HEK293 (cell line): ENCODE measurements at regions not wholly inside any gene's neighbourhood (a gene's known extent, or its start where the extent isn't known, plus 50 kb on each side); places are given as distances from the start of the nearest gene placed in this dataset.

Source experiments
- CTCF ChIA-PET: fragments of 350-600 bp; formaldehyde crosslinking; extraction: SDS; loops from one replicate; lab custom pipeline; 2021; ENCODE audit warnings: antibody characterized with exemption; lab: Yijun Ruan, JAX
- POLR2A ChIA-PET: fragments of 300-600 bp; formaldehyde crosslinking; extraction: SDS; loops from one replicate; lab custom pipeline; 2020; ENCODE audit warnings: antibody characterized with exemption, inconsistent platforms; lab: Yijun Ruan, JAX
- H3K27ac ChIP-seq: fragments of 200-500 bp; sonication (Bioruptor generic); 2 replicates; pipeline ENCODE4 v1.5.1; 2014; ENCODE audit warnings: low read depth, low read length, control low read depth, inconsistent platforms; ENCODE audit errors: extremely low read depth
- H3K36me3 ChIP-seq, 2 experiments: fragments of 200-500 bp in 1 of 2; sonication (Bioruptor generic) in 1 of 2; 1 replicate in 1 of 2; 2 replicates in 1 of 2; pipeline ENCODE4 v1.5.1; 2014 to 2017; ENCODE audit warnings: inconsistent platforms in 2 of 2, low read length in 2 of 2; ENCODE audit not compliant: control insufficient read depth in 2 of 2, insufficient read depth in 1 of 2
- H3K4me1 ChIP-seq: fragments of 200-500 bp; sonication (Bioruptor generic); 2 replicates; pipeline ENCODE4 v1.5.1; 2014; ENCODE audit warnings: mild to moderate bottlenecking, low read length, inconsistent platforms; ENCODE audit not compliant: control insufficient read depth, insufficient read depth
- H3K4me3 ChIP-seq: 2 replicates; pipeline ENCODE4 v1.5.1; 2011; ENCODE audit warnings: low read depth, mild to moderate bottlenecking, control low read depth, low read length, moderate library complexity
- H3K9me3 ChIP-seq: fragments of 200-500 bp; sonication (Bioruptor generic); 2 replicates; pipeline ENCODE4 v1.5.1; 2014; ENCODE audit warnings: low read depth, low read length, inconsistent platforms; ENCODE audit not compliant: control insufficient read depth, insufficient read depth
- GFI1B ChIP-seq: fragments of 450-650 bp; formaldehyde crosslinking; IDR thresholded peaks from 2 replicates; pipeline ENCODE4 v1.5.1; 2016; ENCODE audit warnings: missing biosample characterization, missing genetic modification characterization
- MZF1 ChIP-seq: fragments of 450-650 bp; formaldehyde crosslinking; IDR thresholded peaks from 2 replicates; pipeline ENCODE4 v1.5.1; 2017; ENCODE audit warnings: missing biosample characterization, missing genetic modification characterization, borderline replicate concordance
- SETDB1 ChIP-seq: IDR thresholded peaks from one replicate; pipeline ENCODE4 v1.6.1; 2017; ENCODE audit warnings: mild to moderate bottlenecking, low read length, moderate library complexity, mixed read lengths; ENCODE audit not compliant: insufficient read length
- SP2 ChIP-seq: fragments of 450-650 bp; formaldehyde crosslinking; IDR thresholded peaks from 2 replicates; pipeline ENCODE4 v1.5.1; 2016; ENCODE audit warnings: missing biosample characterization, missing genetic modification characterization
- ZBTB20 ChIP-seq: fragments of 450-650 bp; formaldehyde crosslinking; IDR thresholded peaks from 2 replicates; pipeline ENCODE4 v1.5.1; 2016; ENCODE audit warnings: missing biosample characterization, missing genetic modification characterization
- ZBTB48 ChIP-seq: fragments of 450-650 bp; formaldehyde crosslinking; IDR thresholded peaks from 2 replicates; pipeline ENCODE4 v1.5.1; 2016; ENCODE audit warnings: missing biosample characterization, missing genetic modification characterization
- ZNF114 ChIP-seq: fragments of 450-650 bp; formaldehyde crosslinking; IDR thresholded peaks from 2 replicates; pipeline ENCODE4 v1.5.0; 2017; ENCODE audit warnings: missing biosample characterization, missing genetic modification characterization
- ZNF2 ChIP-seq: fragments of 450-650 bp; formaldehyde crosslinking; IDR thresholded peaks from 2 replicates; pipeline ENCODE4 v1.5.1; 2016; ENCODE audit warnings: missing biosample characterization, missing genetic modification characterization
- ZNF248 ChIP-seq: fragments of 450-650 bp; formaldehyde crosslinking; IDR thresholded peaks from 2 replicates; pipeline ENCODE4 v1.5.1; 2017; ENCODE audit warnings: missing biosample characterization, missing genetic modification characterization
- ZNF266 ChIP-seq: fragments of 450-650 bp; formaldehyde crosslinking; IDR thresholded peaks from 2 replicates; pipeline ENCODE4 v1.5.1; 2016; ENCODE audit warnings: missing biosample characterization, missing genetic modification characterization, low read depth
- ZNF501 ChIP-seq: fragments of 450-650 bp; formaldehyde crosslinking; IDR thresholded peaks from 2 replicates; pipeline ENCODE4 v1.5.1; 2016; ENCODE audit warnings: missing biosample characterization, missing genetic modification characterization
- ZNF664 ChIP-seq: fragments of 450-650 bp; formaldehyde crosslinking; IDR thresholded peaks from 2 replicates; pipeline ENCODE4 v1.5.1; 2016; ENCODE audit warnings: missing biosample characterization, missing genetic modification characterization
- TF ChIP-seq, protein P1 (sequence below): fragments of 450-650 bp; formaldehyde crosslinking; IDR thresholded peaks from 2 replicates; pipeline ENCODE4 v1.5.1; 2016; ENCODE audit warnings: missing biosample characterization, missing genetic modification characterization
- TF ChIP-seq, protein P2 (sequence below): fragments of 450-650 bp; formaldehyde crosslinking; IDR thresholded peaks from 2 replicates; pipeline ENCODE4 v1.5.1; 2017; ENCODE audit warnings: missing biosample characterization, missing genetic modification characterization
- TF ChIP-seq, protein P3 (sequence below): fragments of 450-650 bp; formaldehyde crosslinking; IDR thresholded peaks from 2 replicates; pipeline ENCODE4 v1.5.1; 2017; ENCODE audit warnings: missing biosample characterization, missing genetic modification characterization
- TF ChIP-seq, protein P4 (sequence below): fragments of 450-650 bp; formaldehyde crosslinking; IDR thresholded peaks from 2 replicates; pipeline ENCODE4 v1.5.1; 2017; ENCODE audit warnings: missing biosample characterization, missing genetic modification characterization
- TF ChIP-seq, protein P5 (sequence below): fragments of 450-650 bp; formaldehyde crosslinking; IDR thresholded peaks from 2 replicates; pipeline ENCODE4 v1.5.1; 2016; ENCODE audit warnings: missing biosample characterization, missing genetic modification characterization, low read depth

DNA sequence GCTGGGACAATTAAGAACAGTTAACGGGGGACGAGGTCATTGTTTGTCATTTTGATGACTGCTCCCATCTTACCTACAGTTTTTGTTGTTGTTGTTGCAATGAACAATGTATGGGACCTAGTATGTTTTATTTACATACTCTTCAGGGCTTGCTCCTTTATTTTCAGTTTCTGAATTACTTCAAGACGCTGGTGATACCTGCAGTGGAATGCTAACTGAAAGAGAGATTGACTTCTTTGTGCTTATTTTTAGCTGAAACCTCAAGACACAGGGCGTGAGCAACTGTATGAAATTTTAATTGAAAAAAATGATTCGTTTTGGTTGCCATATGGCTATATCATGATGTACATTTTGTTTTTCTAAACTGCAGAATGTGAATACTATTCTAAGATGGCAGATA, 297.9 kb downstream of the EDEM1 start (continued):
- TF ChIP-seq, protein P1, sequence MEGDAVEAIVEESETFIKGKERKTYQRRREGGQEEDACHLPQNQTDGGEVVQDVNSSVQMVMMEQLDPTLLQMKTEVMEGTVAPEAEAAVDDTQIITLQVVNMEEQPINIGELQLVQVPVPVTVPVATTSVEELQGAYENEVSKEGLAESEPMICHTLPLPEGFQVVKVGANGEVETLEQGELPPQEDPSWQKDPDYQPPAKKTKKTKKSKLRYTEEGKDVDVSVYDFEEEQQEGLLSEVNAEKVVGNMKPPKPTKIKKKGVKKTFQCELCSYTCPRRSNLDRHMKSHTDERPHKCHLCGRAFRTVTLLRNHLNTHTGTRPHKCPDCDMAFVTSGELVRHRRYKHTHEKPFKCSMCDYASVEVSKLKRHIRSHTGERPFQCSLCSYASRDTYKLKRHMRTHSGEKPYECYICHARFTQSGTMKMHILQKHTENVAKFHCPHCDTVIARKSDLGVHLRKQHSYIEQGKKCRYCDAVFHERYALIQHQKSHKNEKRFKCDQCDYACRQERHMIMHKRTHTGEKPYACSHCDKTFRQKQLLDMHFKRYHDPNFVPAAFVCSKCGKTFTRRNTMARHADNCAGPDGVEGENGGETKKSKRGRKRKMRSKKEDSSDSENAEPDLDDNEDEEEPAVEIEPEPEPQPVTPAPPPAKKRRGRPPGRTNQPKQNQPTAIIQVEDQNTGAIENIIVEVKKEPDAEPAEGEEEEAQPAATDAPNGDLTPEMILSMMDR, result no peak
- no peak for TF ChIP-seq ZNF266 (tag by site-specific recombination)
- TF ChIP-seq ZNF501 (tag by site-specific recombination), result no peak
- TF ChIP-seq, protein P2, sequence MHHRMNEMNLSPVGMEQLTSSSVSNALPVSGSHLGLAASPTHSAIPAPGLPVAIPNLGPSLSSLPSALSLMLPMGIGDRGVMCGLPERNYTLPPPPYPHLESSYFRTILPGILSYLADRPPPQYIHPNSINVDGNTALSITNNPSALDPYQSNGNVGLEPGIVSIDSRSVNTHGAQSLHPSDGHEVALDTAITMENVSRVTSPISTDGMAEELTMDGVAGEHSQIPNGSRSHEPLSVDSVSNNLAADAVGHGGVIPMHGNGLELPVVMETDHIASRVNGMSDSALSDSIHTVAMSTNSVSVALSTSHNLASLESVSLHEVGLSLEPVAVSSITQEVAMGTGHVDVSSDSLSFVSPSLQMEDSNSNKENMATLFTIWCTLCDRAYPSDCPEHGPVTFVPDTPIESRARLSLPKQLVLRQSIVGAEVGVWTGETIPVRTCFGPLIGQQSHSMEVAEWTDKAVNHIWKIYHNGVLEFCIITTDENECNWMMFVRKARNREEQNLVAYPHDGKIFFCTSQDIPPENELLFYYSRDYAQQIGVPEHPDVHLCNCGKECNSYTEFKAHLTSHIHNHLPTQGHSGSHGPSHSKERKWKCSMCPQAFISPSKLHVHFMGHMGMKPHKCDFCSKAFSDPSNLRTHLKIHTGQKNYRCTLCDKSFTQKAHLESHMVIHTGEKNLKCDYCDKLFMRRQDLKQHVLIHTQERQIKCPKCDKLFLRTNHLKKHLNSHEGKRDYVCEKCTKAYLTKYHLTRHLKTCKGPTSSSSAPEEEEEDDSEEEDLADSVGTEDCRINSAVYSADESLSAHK (tag by site-specific recombination), result no peak
- TF ChIP-seq, protein P3, sequence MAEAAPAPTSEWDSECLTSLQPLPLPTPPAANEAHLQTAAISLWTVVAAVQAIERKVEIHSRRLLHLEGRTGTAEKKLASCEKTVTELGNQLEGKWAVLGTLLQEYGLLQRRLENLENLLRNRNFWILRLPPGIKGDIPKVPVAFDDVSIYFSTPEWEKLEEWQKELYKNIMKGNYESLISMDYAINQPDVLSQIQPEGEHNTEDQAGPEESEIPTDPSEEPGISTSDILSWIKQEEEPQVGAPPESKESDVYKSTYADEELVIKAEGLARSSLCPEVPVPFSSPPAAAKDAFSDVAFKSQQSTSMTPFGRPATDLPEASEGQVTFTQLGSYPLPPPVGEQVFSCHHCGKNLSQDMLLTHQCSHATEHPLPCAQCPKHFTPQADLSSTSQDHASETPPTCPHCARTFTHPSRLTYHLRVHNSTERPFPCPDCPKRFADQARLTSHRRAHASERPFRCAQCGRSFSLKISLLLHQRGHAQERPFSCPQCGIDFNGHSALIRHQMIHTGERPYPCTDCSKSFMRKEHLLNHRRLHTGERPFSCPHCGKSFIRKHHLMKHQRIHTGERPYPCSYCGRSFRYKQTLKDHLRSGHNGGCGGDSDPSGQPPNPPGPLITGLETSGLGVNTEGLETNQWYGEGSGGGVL, result no peak

DNA sequence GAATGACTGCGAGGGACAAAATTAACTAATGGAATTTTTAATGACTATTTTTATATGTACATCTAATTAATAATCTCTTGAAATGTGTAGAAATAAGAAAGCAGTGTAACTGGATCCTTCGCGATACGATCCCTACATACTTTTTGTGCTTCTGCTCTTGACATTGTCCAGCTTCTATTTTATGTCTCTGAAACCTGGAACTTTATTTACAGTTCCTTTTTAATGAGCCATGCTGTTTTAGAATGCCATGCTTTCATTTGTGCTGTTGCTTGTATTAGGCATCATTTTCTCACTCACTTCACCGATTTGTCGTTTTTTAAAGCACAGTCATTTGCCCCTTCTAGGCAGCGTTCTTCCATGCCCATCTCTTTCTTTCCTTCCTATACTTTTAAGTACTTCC, 301.3 kb downstream of the EDEM1 start:
- TF ChIP-seq ZNF248, result no peak
- no peak for TF ChIP-seq ZBTB48 (tag by site-specific recombination)
- no peak for TF ChIP-seq SP2 (tag by site-specific recombination)
- TF ChIP-seq SETDB1, result no peak
- TF ChIP-seq ZNF2, result no peak
- no peak for TF ChIP-seq GFI1B
- TF ChIP-seq, protein P4, sequence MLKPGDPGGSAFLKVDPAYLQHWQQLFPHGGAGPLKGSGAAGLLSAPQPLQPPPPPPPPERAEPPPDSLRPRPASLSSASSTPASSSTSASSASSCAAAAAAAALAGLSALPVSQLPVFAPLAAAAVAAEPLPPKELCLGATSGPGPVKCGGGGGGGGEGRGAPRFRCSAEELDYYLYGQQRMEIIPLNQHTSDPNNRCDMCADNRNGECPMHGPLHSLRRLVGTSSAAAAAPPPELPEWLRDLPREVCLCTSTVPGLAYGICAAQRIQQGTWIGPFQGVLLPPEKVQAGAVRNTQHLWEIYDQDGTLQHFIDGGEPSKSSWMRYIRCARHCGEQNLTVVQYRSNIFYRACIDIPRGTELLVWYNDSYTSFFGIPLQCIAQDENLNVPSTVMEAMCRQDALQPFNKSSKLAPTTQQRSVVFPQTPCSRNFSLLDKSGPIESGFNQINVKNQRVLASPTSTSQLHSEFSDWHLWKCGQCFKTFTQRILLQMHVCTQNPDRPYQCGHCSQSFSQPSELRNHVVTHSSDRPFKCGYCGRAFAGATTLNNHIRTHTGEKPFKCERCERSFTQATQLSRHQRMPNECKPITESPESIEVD, result no peak
- TF ChIP-seq ZNF664 (tag by site-specific recombination), result no peak
- TF ChIP-seq ZNF114 (tag by site-specific recombination), result no peak
- no peak for TF ChIP-seq ZBTB20 (tag by site-specific recombination)
- TF ChIP-seq, protein P5, sequence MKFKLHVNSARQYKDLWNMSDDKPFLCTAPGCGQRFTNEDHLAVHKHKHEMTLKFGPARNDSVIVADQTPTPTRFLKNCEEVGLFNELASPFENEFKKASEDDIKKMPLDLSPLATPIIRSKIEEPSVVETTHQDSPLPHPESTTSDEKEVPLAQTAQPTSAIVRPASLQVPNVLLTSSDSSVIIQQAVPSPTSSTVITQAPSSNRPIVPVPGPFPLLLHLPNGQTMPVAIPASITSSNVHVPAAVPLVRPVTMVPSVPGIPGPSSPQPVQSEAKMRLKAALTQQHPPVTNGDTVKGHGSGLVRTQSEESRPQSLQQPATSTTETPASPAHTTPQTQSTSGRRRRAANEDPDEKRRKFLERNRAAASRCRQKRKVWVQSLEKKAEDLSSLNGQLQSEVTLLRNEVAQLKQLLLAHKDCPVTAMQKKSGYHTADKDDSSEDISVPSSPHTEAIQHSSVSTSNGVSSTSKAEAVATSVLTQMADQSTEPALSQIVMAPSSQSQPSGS, result no peak
- TF ChIP-seq MZF1 (tag by site-specific recombination), result no peak
- TF ChIP-seq, all 188 proteins: peak for 0
- no peak overlapping the region for H3K27ac ChIP-seq
- no peaks in the 10 kb centered on the region for H3K9me3 ChIP-seq
- ChIA-PET CTCF (no interaction called here), POLR2A (no interaction called here)
- no peak overlapping the region for H3K4me3 ChIP-seq
- H3K36me3 ChIP-seq, result no peaks in the 10 kb centered on the region
- no peaks in the 10 kb centered on the region for H3K4me1 ChIP-seq
